NCI-H69 (cell line): ENCODE measurements at regions not wholly inside any gene's neighbourhood (a gene's known extent, or its start where the extent isn't known, plus 50 kb on each side); places are given as distances from the start of the nearest gene placed in this dataset.

Experiments
- DNase-seq: peaks from one replicate; lab custom pipeline; 2025; lab: John Stamatoyannopoulos, UW

GRCh38 chr3:76897076-76897475, 142.8 kb upstream of the ROBO2 start:
- DNase-seq, result no peak

GRCh38 chr3:76900596-76900995, 139.3 kb upstream of the ROBO2 start:
- DNase-seq, result no peak

- DNase-seq, result no peak
Measured at GRCh38 chr3:76908156-76908555, 131.7 kb upstream of the ROBO2 start.

DNA sequence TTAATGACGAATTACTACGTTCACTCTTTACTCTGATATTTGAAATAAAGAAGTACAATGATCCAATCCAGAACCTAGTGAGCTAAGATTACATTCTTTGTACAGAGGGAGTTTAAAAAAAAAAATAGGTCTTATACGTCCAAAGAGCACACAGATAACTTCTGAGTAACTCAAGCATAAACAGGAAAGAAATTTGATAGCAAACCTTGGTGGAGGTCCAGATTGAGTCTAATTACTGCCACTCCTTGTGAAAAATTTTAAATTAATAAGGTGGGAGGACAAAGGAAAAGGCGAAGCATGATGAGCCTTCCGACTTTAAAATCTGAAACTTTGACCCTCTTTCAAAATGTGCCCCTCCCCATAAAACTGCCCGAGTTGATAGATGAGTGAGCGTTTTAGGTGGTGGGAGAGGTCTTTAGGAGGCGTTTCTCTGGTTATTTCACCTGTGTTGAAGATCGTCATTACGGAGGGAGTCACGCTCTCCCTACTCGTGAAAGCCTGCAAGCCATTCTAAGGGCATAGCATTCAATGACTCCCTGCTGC, 127.0 kb upstream of the ROBO2 start:
- peak; percentile 79 for DNase-seq

GRCh38 chr3:76917436-76917835, 122.5 kb upstream of the ROBO2 start:
- no peak for DNase-seq

GRCh38 chr3:76920511-76920910, 119.4 kb upstream of the ROBO2 start:
- no peak for DNase-seq

DNA sequence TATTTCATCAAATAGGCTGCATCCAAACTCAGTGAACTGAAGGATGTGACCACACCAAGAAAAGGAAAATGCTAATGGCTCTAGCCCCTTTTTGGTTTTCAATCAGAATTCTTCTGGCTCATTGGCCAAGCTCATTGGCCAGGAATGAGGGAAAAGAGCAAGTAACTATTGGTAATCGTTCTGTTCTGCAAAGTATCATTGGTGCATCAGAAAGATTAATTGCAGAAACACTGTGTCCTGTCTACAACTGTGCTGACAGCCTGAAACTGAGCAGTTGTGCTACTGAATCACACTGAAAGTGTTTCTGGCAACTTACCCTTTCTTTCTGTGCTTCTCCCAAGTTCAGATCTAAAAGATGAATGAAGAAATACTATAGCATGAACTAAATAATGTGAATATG, 116.4 kb upstream of the ROBO2 start:
- no peak for DNase-seq

GRCh38 chr3:76930712-76931111, 109.2 kb upstream of the ROBO2 start:
- no peak for DNase-seq

- no peak for DNase-seq
Measured at GRCh38 chr3:76933245-76933644, 106.7 kb upstream of the ROBO2 start.

GRCh38 chr3:76938962-76939361, 100.9 kb upstream of the ROBO2 start:
- no peak for DNase-seq

DNA sequence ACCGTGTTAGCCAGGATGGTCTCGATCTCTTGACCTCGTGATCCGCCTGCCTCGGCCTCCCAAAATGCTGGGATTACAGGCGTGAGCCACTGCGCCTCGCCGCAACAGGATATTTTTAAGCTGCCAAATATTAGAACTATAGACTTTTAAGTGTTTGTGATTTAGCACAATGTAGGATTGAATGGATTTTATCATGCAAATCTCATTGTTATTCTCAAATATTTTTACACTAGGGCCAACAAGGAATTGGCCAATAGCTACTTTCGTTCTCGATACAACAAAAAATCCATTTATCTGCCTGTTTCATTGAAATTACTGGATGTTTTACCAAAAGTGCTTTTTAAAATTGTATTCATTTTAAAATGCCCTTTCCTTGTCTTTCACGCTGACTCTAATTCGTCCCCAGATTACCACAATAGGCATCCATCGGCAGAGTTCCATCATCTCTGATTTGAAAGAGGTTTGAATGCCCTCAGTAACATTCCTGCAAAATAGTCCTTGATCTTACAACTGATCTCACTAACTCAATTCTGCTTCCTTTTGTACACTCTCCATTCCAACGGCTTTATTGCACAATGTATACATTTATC, 99.6 kb upstream of the ROBO2 start:
- no peak for DNase-seq

DNA sequence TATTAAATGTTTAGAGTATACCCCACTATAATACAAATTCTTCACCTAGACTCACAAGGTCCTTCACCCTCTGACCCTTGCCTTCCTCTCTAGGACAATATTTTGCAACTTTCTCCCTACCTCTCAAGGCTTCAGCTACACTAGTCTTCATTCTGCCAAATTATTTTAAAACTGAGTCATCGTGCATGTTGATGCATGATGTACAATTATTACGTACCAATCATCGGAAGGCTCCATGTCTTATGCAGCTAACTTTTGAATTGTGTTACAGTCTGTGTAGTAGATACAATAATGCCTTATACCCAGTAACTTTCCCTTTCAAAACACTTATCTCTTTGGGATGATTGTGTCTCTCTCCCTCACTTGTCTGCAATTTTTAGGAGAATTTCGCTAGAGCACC, 98.5 kb upstream of the ROBO2 start:
- no peak for DNase-seq

DNA sequence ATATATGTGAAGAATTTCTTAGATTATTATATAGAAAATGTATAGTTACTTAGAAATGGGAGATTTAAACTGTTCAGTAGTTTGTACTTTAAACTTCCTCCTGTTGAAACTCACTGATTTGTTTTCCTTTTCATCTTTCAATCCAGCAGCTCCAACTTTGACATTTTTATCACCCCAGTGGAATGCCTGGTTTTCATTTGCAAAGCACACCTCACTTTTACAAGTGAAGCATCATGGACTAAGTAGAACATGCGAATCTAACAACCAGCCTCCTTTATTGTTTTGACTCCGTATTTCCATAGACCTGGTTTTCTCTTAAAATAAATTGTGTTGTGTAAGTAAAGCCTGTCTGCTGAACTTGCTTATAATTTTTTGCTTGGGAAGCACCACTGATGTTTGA, 97.8 kb upstream of the ROBO2 start:
- no peak for DNase-seq

DNA sequence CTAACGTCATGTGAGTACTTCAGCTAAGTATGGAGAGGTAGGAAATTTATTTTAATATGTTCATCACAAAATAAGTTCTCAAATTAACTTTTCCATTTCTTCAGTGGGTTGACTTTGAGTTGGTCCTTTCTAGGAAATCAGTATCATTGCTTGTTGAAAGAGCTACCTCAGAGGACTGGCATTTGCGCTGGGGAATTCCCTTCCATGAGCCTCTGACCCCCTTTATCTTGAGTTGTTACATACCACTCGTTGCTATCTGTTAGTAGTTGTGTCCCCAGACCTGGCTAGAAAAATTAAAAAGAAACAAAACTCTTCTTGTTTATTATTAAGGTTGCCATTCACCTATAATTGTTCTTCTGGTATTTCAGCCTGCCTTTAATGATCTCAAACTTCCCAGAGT, 96.8 kb upstream of the ROBO2 start:
- DNase-seq, result no peak

GRCh38 chr3:76943671-76944070, 96.2 kb upstream of the ROBO2 start:
- no peak for DNase-seq

DNA sequence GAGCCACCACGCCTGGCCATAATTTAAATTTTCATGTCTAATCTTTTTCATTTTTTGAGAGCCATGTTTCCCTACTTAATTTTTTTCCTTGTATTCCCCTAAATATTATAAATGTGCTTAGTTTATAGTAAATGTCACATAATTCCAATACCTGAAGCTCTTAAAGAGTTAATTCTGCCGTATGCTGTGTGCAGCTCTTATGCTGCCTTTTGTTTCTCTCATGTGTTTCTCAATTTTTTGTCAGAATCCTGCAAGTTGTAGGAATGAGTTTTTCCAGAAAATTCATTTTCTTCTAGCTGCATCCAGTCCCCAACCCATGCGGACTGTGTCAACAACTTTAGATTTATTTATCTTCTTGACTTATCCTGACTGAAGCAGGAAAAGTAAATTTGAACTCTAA, 90.9 kb upstream of the ROBO2 start:
- DNase-seq, result no peak

GRCh38 chr3:76949462-76949861, 90.4 kb upstream of the ROBO2 start:
- DNase-seq, result no peak

- DNase-seq, result no peak
Measured at GRCh38 chr3:76950590-76950989, 89.3 kb upstream of the ROBO2 start.

- DNase-seq, result no peak
Measured at GRCh38 chr3:76954412-76954811, 85.5 kb upstream of the ROBO2 start.

DNA sequence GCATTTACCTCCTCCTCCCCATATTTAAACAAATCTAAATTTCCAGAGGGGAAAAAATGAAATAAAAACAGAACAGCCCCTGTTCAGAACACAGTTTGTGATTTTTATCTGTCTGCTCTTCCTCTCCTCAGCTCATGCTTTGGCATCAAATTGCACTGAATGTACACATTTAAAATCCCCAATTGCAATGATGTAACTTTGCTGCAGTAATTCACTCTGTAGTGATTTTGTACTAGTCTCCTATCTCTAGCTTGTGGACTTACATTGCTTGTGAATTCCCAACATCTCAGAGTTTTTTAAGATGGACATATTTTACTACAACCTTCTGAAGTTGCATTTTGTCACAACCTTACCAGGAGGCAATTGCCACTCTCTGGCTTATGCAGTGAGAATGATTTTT, 81.6 kb upstream of the ROBO2 start:
- peak; percentile 2 for DNase-seq

DNA sequence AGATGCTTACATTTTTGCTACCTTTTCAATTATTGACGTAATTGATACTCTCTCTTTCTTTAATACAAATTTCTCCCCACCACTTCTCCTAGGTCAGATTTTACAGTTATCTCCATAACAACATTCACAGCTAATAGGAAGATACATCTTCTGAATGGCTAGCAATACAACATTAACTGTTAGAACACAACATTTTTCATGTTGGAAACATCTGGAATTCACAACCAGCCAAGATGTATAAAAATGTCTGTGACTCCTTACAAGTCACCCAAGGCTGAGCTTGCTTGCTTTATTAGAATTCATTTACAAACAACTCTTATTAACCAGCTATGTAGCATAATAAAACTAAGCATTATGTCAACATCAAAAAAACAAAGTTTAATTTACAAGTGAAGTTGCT, 81.0 kb upstream of the ROBO2 start:
- DNase-seq, result no peak

GRCh38 chr3:76961284-76961683, 78.6 kb upstream of the ROBO2 start:
- no peak for DNase-seq

- no peak for DNase-seq
Measured at GRCh38 chr3:76965122-76965725, 74.7 kb upstream of the ROBO2 start.

DNA sequence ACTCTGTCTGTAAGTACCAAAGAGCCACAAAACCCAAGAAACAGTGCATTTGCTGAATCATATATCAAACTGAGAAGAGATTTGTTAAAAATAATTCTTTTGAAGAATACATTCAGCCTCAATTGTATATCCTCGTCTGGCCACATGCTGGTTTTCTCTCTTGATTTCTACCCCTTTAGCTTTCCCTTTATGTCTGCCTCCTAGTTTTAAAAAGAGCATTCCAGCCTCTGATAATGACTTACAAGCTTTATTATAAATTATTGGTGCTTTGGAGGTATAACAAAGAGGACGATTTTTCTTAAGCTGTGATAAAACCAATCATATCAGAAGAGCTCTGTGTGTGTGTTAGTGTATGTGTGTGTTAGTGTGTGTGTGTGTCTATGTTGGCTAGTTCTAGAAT, 70.4 kb upstream of the ROBO2 start:
- no peak for DNase-seq
